ENCODE measurements at regions not wholly inside any gene's neighbourhood (a gene's known extent, or its start where the extent isn't known, plus 50 kb on each side); places are given as distances from the start of the nearest gene placed in this dataset.

DNA sequence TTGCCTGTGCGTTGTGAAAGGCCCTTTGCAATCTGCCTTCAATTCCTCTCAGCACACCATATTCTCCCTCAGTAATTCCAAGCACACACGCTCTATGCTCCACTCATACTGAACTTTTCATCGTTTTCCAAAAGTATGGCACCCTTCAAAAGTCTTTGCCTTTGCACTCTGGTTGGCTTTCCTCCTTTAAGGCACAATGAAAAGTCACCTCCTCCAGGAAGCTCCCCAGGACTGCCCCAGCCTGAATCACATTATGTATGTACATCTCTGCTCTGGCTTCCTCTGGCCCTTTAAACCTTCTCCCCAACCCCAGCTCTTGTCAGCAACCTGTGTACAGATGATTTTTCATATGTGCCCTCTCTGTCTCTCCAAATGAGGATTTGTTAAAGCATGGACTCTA, 250.7 kb downstream of the MAF start:
- ATAC-seq = no peak
- Histone ChIP-seq H3K36me3 (replicated peaks in 1 of 2; ENCODE audit: control insufficient read depth in 1 of 2, insufficient read depth in 2 of 2, low read length in 2 of 2) (no peaks in the 10 kb centered on the region), H2AFZ (ENCODE audit: low read length) (no peak overlapping the region), H3K4me1 (ENCODE audit: insufficient read depth, low read length) (no peaks in the 10 kb centered on the region), H3K9ac (ENCODE audit: insufficient read depth, low read depth, low read length) (no peak overlapping the region), H3K27me3 (ENCODE audit: control insufficient read depth in 1 of 2, insufficient read depth in 2 of 2, low read length in 2 of 2) (no peaks in the 10 kb centered on the region; a peak in 2 of 5 replicates), H3K4me3 (replicated peaks in 1 of 3; ENCODE audit: insufficient read depth in 1 of 3, low read depth in 2 of 3, low read length in 3 of 3) (no peak overlapping the region), H4K20me1 (ENCODE audit: insufficient read depth, low read length) (no peaks in the 10 kb centered on the region; the same call in 1 of the 2 replicates), H3K9me3 (ENCODE audit: low read length) (no peaks in the 10 kb centered on the region), H3K27ac (ENCODE audit: extremely low read length, insufficient read depth, low read length) (no peak overlapping the region), H3K79me2 (ENCODE audit: insufficient read depth, low read length) (no peaks in the 10 kb centered on the region), H3K4me2 (ENCODE audit: low read depth, low read length) (no peak overlapping the region)
- in situ Hi-C loops (cut with HindIII; ENCODE audit: extremely low pct_ligation_motif_present, low pct_unique_long_range_greater_than_20kb) (no loop called here), intact Hi-C loops (cut with micrococcal nuclease; ENCODE audit: unreplicated experiment) (no loop called here)
- 26% methylated on average over 3 of the region's 3 CpGs for WGBS (ENCODE audit: low lambda C conversion rate)
- no peak for FAIRE-seq
- POLR2A ChIA-PET = no interaction called here
- CTCF ChIA-PET (ENCODE audit: low intra/inter-chr PET ratio, low total read pairs) = no interaction called here
- no TSS peak for BruUV-seq (replicated peaks)
- no peak for DNase-seq (ENCODE audit: low spot score)
- TF ChIP-seq ZNF883 (CRISPR knock-in tag; IDR thresholded peaks at IDR 0.05; ENCODE audit: not compliant biosample characterization) (no peak), ZNF703 (CRISPR knock-in tag; IDR thresholded peaks at IDR 0.05; ENCODE audit: borderline replicate concordance) (no peak), PPARG (CRISPR knock-in tag; conservative IDR thresholded peaks at IDR 0.05) (no peak), TP53 (CRISPR knock-in tag; conservative IDR thresholded peaks at IDR 0.05) (no peak), MEIS1 (CRISPR knock-in tag; IDR thresholded peaks at IDR 0.05; ENCODE audit: borderline replicate concordance) (no peak), ZFP1 (CRISPR knock-in tag; IDR thresholded peaks at IDR 0.05) (no peak), KLF9 (CRISPR knock-in tag; IDR thresholded peaks at IDR 0.05; ENCODE audit: low read depth) (no peak), TOE1 (CRISPR knock-in tag; IDR thresholded peaks at IDR 0.05) (no peak)
- TF ChIP-seq, protein P1, sequence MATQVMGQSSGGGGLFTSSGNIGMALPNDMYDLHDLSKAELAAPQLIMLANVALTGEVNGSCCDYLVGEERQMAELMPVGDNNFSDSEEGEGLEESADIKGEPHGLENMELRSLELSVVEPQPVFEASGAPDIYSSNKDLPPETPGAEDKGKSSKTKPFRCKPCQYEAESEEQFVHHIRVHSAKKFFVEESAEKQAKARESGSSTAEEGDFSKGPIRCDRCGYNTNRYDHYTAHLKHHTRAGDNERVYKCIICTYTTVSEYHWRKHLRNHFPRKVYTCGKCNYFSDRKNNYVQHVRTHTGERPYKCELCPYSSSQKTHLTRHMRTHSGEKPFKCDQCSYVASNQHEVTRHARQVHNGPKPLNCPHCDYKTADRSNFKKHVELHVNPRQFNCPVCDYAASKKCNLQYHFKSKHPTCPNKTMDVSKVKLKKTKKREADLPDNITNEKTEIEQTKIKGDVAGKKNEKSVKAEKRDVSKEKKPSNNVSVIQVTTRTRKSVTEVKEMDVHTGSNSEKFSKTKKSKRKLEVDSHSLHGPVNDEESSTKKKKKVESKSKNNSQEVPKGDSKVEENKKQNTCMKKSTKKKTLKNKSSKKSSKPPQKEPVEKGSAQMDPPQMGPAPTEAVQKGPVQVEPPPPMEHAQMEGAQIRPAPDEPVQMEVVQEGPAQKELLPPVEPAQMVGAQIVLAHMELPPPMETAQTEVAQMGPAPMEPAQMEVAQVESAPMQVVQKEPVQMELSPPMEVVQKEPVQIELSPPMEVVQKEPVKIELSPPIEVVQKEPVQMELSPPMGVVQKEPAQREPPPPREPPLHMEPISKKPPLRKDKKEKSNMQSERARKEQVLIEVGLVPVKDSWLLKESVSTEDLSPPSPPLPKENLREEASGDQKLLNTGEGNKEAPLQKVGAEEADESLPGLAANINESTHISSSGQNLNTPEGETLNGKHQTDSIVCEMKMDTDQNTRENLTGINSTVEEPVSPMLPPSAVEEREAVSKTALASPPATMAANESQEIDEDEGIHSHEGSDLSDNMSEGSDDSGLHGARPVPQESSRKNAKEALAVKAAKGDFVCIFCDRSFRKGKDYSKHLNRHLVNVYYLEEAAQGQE (IDR thresholded peaks at IDR 0.05; ENCODE audit: borderline replicate concordance in 1 of 2, low read depth in 1 of 2, low read length in 2 of 2) = no peak
- TF ChIP-seq, protein P2, sequence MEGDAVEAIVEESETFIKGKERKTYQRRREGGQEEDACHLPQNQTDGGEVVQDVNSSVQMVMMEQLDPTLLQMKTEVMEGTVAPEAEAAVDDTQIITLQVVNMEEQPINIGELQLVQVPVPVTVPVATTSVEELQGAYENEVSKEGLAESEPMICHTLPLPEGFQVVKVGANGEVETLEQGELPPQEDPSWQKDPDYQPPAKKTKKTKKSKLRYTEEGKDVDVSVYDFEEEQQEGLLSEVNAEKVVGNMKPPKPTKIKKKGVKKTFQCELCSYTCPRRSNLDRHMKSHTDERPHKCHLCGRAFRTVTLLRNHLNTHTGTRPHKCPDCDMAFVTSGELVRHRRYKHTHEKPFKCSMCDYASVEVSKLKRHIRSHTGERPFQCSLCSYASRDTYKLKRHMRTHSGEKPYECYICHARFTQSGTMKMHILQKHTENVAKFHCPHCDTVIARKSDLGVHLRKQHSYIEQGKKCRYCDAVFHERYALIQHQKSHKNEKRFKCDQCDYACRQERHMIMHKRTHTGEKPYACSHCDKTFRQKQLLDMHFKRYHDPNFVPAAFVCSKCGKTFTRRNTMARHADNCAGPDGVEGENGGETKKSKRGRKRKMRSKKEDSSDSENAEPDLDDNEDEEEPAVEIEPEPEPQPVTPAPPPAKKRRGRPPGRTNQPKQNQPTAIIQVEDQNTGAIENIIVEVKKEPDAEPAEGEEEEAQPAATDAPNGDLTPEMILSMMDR (CRISPR knock-in tag; IDR thresholded peaks at IDR 0.05) = no peak
- TF ChIP-seq, protein P3, sequence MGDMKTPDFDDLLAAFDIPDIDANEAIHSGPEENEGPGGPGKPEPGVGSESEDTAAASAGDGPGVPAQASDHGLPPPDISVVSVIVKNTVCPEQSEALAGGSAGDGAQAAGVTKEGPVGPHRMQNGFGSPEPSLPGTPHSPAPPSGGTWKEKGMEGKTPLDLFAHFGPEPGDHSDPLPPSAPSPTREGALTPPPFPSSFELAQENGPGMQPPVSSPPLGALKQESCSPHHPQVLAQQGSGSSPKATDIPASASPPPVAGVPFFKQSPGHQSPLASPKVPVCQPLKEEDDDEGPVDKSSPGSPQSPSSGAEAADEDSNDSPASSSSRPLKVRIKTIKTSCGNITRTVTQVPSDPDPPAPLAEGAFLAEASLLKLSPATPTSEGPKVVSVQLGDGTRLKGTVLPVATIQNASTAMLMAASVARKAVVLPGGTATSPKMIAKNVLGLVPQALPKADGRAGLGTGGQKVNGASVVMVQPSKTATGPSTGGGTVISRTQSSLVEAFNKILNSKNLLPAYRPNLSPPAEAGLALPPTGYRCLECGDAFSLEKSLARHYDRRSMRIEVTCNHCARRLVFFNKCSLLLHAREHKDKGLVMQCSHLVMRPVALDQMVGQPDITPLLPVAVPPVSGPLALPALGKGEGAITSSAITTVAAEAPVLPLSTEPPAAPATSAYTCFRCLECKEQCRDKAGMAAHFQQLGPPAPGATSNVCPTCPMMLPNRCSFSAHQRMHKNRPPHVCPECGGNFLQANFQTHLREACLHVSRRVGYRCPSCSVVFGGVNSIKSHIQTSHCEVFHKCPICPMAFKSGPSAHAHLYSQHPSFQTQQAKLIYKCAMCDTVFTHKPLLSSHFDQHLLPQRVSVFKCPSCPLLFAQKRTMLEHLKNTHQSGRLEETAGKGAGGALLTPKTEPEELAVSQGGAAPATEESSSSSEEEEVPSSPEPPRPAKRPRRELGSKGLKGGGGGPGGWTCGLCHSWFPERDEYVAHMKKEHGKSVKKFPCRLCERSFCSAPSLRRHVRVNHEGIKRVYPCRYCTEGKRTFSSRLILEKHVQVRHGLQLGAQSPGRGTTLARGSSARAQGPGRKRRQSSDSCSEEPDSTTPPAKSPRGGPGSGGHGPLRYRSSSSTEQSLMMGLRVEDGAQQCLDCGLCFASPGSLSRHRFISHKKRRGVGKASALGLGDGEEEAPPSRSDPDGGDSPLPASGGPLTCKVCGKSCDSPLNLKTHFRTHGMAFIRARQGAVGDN (CRISPR knock-in tag; IDR thresholded peaks at IDR 0.05) = no peak
- TF ChIP-seq, protein P4, sequence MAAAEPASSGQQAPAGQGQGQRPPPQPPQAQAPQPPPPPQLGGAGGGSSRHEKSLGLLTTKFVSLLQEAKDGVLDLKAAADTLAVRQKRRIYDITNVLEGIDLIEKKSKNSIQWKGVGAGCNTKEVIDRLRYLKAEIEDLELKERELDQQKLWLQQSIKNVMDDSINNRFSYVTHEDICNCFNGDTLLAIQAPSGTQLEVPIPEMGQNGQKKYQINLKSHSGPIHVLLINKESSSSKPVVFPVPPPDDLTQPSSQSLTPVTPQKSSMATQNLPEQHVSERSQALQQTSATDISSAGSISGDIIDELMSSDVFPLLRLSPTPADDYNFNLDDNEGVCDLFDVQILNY (CRISPR knock-in tag; conservative IDR thresholded peaks at IDR 0.05) = no peak
- TF ChIP-seq, protein P5, sequence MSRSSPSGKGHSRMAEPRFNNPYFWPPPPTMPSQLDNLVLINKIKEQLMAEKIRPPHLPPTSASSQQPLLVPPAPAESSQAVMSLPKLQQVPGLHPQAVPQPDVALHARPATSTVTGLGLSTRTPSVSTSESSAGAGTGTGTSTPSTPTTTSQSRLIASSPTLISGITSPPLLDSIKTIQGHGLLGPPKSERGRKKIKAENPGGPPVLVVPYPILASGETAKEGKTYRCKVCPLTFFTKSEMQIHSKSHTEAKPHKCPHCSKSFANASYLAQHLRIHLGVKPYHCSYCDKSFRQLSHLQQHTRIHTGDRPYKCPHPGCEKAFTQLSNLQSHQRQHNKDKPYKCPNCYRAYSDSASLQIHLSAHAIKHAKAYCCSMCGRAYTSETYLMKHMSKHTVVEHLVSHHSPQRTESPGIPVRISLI (CRISPR knock-in tag; IDR thresholded peaks at IDR 0.05; ENCODE audit: borderline replicate concordance) = no peak
